ENCODE measurements at regions not wholly inside any gene's neighbourhood (a gene's known extent, or its start where the extent isn't known, plus 50 kb on each side); places are given as distances from the start of the nearest gene placed in this dataset.

- TF ChIP-seq CTCF (IDR thresholded peaks at IDR 0.05) (no peak), POLR2A (IDR thresholded peaks at IDR 0.05) (no peak)
Observed at GRCh38 chr14:84777356-84777755, 752.6 kb upstream of the FLRT2 start.
